NCI-H526 (cell line): ENCODE measurements at regions not wholly inside any gene's neighbourhood (a gene's known extent, or its start where the extent isn't known, plus 50 kb on each side); places are given as distances from the start of the nearest gene placed in this dataset.
"Not testable (repeated sequence)": the region's sequence is repeated elsewhere in the genome, so short reads cannot be mapped to it uniquely, and the experiment has no call there.

ENCODE experiments used
- DNase-seq, 2 experiments: peaks; one replicate each; lab custom pipeline; 2025; lab: John Stamatoyannopoulos, UW

DNA sequence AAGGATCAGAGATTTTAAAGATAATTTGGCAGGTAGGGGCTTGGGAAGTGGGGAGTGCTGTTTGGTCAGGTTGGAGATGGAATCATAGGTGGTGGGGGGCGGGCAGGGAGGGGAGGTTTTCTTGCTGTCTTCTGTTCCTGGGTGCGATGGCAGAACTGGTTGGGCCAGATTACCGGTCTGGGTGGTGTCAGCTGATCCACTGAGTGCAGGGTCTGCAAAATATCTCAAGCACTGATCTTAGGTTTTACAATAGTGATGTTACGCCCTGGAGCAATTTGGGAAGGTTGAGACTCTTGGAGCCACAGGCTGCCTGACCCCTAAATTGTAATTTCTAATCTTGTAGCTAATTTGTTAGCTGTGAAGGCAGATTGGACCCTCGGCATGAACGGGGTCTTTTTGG, 78.0 kb upstream of the PARP8 start:
- DNase-seq = not testable (repeated sequence)

GRCh38 chr5:50590444-50591189, 75.8 kb upstream of the PARP8 start:
- DNase-seq = not testable (repeated sequence)

- not testable (repeated sequence) for DNase-seq
These were observed 75.1 kb upstream of the PARP8 start for GRCh38 chr5:50591338-50591737.

- DNase-seq = no peak
These were observed 72.8 kb upstream of the PARP8 start for GRCh38 chr5:50593681-50594080.

GRCh38 chr5:50595199-50595598, 71.2 kb upstream of the PARP8 start:
- DNase-seq = no peak

DNA sequence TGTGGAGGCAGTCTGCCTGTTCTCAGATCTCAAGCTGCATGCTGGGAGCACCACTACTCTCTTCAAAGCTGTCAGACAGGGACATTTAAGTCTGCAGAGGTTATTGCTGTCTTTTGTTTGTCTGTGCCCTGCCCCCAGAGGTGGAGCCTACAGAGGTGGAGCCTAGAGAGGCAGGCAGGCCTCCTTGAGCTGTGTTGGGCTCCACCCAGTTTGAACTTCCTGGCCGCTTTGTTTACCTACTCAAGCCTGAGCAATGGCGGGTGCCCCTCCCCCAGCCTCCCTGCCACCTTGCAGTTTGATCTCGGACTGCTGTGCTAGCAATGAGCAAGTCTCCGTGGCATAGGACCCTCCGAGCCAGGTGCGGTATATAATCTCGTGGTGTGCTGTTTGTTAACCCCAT, 64.9 kb upstream of the PARP8 start:
- DNase-seq = peak in 1 of 2 experiments; percentile 28

DNA sequence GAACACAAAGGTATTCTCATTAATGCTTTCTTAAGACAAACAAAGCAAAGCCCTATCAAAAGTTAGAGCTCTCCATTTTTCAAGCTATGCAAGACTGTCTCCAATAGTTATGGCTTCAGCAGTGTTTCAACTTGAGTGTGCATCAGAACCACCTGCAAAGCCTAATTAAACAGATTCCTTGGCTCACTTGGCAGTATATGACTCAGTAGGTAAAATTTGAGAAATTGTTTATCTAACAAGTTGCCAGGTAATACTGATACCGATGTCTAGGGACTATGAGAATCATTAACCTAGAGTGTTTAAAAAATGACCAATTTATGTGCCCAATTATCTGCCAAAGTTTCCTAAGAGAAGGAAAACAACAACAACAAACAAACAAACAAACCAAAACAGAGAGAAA, 60.3 kb upstream of the PARP8 start:
- DNase-seq = no peak

- DNase-seq = not testable (repeated sequence)
These were observed 59.0 kb upstream of the PARP8 start for GRCh38 chr5:50607456-50607855.

DNA sequence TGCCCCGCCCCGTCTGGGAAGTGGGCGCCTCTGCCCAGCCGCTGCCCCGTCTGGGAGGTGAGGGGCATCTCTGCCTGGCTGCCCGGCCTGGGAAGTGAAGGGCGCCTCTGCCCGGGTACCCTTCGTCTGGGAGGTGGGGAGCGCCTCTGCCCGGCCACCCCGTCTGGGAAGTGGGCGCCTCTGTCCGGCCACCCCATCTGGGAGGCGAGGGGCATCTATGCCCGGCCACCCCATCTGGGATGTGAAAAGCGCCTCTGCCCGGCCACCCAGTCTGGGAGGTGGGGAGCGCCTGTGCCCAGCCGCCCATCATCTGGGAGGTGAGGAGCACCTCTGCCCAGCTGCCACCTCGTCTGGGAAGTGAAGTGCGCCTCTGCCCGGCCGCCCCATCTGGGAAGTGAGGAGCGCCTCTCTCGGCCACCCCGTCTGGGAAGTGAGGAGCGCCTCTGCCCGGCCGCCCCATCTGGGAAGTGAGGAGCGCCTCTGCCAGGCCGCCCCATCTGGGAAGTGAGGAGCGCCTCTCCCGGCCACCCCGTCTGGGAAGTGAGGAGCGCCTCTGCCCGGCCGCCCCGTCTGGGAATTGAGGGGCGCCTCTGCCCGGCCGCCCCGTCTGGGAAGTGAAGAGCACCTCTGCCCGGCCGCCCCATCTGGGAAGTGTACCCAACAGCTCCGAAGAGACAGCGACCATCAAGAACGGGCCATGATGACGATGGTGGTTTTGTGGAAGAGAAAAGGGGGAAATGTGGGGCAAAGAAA, 58.3 kb upstream of the PARP8 start:
- DNase-seq = not testable (repeated sequence)

DNA sequence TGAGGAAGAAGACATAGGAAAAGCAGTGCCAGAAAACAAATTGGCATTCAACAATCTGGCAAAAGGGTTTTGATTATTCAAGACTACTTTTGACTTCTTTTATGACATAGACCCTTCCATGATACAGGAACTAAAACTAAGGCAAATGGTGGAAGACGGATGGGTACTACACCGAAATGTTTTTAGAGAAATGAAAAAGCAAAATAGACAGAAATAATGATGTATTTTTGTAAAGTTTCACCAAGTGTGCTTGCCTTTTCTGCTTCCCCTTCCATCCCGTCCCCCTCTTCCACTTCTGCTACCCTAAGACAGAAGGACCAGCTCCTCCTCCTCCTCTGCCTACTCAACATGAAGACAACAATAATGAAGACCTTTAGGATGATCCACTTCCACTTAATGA, 53.4 kb upstream of the PARP8 start:
- not testable (repeated sequence) for DNase-seq
